Neuron (in vitro differentiated cells): ENCODE measurements at regions not wholly inside any gene's neighbourhood (a gene's known extent, or its start where the extent isn't known, plus 50 kb on each side); places are given as distances from the start of the nearest gene placed in this dataset.

ENCODE experiments used
- H2AFZ ChIP-seq: one replicate; pipeline ENCODE4 v1.6.1; 2013; ENCODE audit warnings: low read depth, mild to moderate bottlenecking, inconsistent platforms, low read length, moderate library complexity
- H3K27me3 ChIP-seq: one replicate; pipeline ENCODE4 v1.6.1; 2013; ENCODE audit warnings: low read length; ENCODE audit not compliant: insufficient read depth
- H3K36me3 ChIP-seq: one replicate; pipeline ENCODE4 v1.6.1; 2013; ENCODE audit warnings: low read length; ENCODE audit not compliant: insufficient read depth
- H3K4me1 ChIP-seq: one replicate; pipeline ENCODE4 v1.6.1; 2013; ENCODE audit warnings: low read length; ENCODE audit not compliant: insufficient read depth
- H3K4me3 ChIP-seq: 2 replicates; pipeline ENCODE4 v1.5.1; 2013; ENCODE audit warnings: mild to moderate bottlenecking, low read length, moderate library complexity
- H3K9me3 ChIP-seq: one replicate; pipeline ENCODE4 v1.6.1; 2013; ENCODE audit warnings: low read length

DNA sequence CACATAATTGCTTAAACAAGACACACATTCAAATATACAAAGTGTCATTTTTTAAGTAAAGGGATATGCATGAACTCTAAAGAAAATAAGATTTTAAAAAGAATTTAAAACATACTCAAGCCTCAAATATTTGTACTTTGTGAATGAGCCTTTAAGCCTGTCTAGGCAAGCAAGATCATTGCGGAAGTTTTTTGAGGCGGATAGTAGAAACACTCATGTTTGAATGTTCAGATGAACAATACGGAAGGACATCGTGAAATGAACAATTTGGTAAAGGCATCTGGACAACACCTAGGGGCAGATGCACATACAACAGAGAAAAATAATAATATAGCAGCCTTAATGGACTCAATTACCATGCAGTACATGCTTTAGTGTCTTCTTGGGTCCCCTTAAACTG, 928.9 kb downstream of the TFAP2A start:
- H3K27me3 ChIP-seq = no peaks in the 10 kb centered on the region
- H2AFZ ChIP-seq = no peak overlapping the region
- H3K4me1 ChIP-seq = no peaks in the 10 kb centered on the region

DNA sequence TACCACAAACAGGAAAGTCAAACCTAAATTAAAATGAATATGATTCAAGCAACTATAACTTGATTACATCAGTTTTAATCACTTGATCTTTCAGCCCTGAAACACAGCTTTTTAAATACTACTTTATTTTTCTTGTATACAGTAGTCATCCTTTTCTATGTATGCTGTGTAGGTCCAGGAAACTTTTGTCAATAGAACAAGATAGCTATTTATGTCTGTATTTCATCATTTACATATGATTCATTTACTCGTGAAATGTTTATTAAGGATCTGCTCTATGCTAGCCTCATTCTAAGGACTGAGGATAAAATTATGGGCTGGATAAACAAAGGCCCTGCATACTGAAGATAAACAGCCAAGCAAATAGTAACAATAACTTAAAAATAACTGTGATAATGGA, 930.2 kb downstream of the TFAP2A start:
- H2AFZ ChIP-seq = no peak overlapping the region
- H3K27me3 ChIP-seq = no peaks in the 10 kb centered on the region
- H3K4me1 ChIP-seq = no peaks in the 10 kb centered on the region
- no peaks in the 10 kb centered on the region for H3K9me3 ChIP-seq
- H3K36me3 ChIP-seq = no peaks in the 10 kb centered on the region
- no peak overlapping the region for H3K4me3 ChIP-seq

More for the DNA sequence above, 928.9 kb downstream of the TFAP2A start:
- Histone ChIP-seq H3K36me3 (no peaks in the 10 kb centered on the region), H3K4me3 (no peak overlapping the region), H3K9me3 (no peaks in the 10 kb centered on the region)

DNA sequence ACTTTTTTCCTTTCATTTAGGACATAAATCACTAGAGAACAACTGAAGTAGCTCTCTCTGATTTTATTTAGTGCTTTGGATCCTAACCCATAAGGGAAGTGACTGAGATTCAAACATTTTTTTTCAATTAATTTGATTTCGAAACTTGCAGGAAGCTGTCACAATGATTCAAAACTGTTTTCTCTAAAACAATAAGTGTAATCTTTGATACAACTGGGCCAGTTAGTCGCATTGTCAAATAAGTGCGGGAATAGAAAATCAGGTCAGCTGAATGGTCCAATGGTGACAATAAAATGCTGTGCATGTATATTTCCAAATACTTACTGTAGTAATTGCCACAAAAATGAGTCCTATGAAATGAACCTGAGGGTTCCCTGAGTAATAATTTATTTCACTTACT, 930.8 kb downstream of the TFAP2A start:
- Histone ChIP-seq H3K4me3 (no peak overlapping the region), H3K9me3 (no peaks in the 10 kb centered on the region), H3K27me3 (no peaks in the 10 kb centered on the region), H3K4me1 (no peaks in the 10 kb centered on the region), H3K36me3 (no peaks in the 10 kb centered on the region), H2AFZ (no peak overlapping the region)

DNA sequence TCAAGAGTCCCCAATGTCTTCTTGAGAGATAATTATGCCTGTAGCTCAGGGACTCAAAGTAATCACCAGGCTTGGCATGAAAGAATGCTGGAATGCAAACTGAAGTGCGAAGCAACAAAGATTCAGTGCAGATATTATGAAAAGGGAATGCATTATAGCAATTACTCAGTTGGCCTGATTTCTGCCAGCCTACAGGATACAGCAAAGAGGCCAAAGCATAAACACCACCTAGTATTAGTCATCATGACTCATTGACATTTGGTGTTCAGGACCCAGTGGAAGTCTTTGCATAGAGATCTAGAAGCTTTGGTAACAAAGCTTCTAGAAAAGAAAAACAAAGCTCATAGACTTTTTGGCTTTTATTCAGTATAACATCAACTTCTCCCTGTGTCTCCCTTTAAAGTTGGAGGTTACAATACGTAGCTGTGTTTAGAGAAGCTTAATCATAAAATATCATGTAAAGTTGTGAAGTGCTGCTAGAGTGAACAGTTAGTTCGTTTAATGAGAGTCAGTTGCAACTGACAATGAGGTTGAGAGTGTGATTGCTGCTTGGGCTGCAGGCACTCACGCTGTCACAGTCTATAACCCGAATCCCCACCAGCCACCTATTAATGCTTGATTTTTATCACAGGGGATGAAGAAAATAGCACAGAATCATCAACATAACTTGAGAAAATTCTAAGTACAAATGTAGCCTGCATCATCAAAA, 932.7 kb downstream of the TFAP2A start:
- Histone ChIP-seq H3K4me1 (no peaks in the 10 kb centered on the region), H3K9me3 (no peaks in the 10 kb centered on the region), H3K36me3 (no peaks in the 10 kb centered on the region), H3K27me3 (no peaks in the 10 kb centered on the region), H2AFZ (no peak overlapping the region), H3K4me3 (no peak overlapping the region)

DNA sequence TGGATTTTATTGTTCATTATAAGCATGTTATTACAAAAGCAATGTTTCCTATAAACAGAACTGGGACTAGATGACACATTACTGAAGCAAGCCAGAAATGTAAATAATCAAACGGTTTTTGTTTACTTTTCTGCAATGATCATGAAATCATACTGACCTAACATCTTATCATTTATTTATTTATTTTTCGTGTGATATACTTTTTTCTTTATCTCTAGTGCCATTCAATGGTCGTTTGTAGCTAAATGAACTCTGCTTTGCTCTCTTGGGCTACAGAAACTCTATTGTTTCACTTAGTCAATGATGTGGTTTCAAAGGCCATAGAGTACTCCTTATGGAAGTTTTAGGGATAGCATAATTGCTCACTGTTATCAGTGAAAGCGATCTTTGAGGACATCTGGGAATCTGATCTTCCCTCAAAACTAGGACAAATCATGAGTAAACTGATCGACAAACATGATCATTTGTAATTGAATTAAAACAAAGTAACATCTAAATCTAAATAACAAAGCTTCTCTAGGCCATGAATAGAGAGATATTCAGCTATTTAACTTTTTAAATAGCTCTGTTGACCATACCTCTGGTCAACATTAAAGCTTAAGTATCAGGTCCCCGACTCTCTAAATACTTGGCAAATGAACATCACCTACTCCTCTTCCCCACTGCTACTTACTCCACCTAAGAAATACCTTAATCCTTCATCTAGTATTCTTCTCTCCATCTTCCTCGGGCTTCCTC, 933.4 kb downstream of the TFAP2A start:
- H3K9me3 ChIP-seq = no peaks in the 10 kb centered on the region
- no peaks in the 10 kb centered on the region for H3K36me3 ChIP-seq
- no peak overlapping the region for H3K4me3 ChIP-seq
- no peak overlapping the region for H2AFZ ChIP-seq
- no peaks in the 10 kb centered on the region for H3K27me3 ChIP-seq
- no peaks in the 10 kb centered on the region for H3K4me1 ChIP-seq

GRCh38 chr6:9468277-9468676, 946.6 kb downstream of the TFAP2A start:
- no peaks in the 10 kb centered on the region for H3K4me1 ChIP-seq
- H3K36me3 ChIP-seq = no peaks in the 10 kb centered on the region
- H3K9me3 ChIP-seq = no peaks in the 10 kb centered on the region
- no peak overlapping the region for H2AFZ ChIP-seq
- no peak overlapping the region for H3K4me3 ChIP-seq
- no peaks in the 10 kb centered on the region for H3K27me3 ChIP-seq

- Histone ChIP-seq H3K27me3 (no peaks in the 10 kb centered on the region), H2AFZ (no peak overlapping the region), H3K4me3 (no peak overlapping the region), H3K36me3 (no peaks in the 10 kb centered on the region), H3K9me3 (no peaks in the 10 kb centered on the region), H3K4me1 (no peaks in the 10 kb centered on the region)
Measured at GRCh38 chr6:9467741-9468140, 947.1 kb downstream of the TFAP2A start.

GRCh38 chr6:9464583-9464982, 950.3 kb downstream of the TFAP2A start:
- Histone ChIP-seq H3K4me3 (no peak overlapping the region), H3K4me1 (no peaks in the 10 kb centered on the region), H3K27me3 (no peaks in the 10 kb centered on the region), H3K36me3 (no peaks in the 10 kb centered on the region), H2AFZ (no peak overlapping the region), H3K9me3 (peaks cover 4% of the 10 kb centered on the region)

- H3K27me3 ChIP-seq = peaks cover 3% of the 10 kb centered on the region
- no peak overlapping the region for H2AFZ ChIP-seq
- H3K36me3 ChIP-seq = no peaks in the 10 kb centered on the region
- peaks cover 4% of the 10 kb centered on the region for H3K9me3 ChIP-seq
- H3K4me1 ChIP-seq = no peaks in the 10 kb centered on the region
- H3K4me3 ChIP-seq = no peak overlapping the region
Measured at GRCh38 chr6:9463311-9463710, 951.6 kb downstream of the TFAP2A start.

DNA sequence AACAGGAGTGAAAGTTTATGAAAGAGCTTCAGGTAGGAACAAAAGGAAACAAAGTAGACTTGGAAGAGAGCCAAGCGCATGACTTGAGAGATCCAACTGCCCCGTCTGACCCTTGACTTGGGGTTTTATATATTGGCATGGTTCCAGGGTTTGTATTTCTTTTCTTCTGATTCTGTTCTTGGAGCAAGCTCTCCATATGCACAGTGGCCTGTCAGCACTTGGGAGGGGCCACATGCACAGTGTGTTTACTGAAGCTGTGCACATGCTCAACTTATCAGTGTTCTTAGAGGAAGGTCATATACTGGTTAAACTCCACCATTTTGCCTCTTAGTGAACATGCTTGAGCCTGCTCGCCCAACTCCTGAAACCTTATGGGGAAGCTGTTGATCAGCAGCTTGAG, 953.7 kb downstream of the TFAP2A start:
- Histone ChIP-seq H3K4me1 (peaks cover 11% of the 10 kb centered on the region), H2AFZ (no peak overlapping the region), H3K27me3 (peaks cover 7% of the 10 kb centered on the region), H3K36me3 (no peaks in the 10 kb centered on the region), H3K9me3 (peaks cover 4% of the 10 kb centered on the region), H3K4me3 (no peak overlapping the region)

DNA sequence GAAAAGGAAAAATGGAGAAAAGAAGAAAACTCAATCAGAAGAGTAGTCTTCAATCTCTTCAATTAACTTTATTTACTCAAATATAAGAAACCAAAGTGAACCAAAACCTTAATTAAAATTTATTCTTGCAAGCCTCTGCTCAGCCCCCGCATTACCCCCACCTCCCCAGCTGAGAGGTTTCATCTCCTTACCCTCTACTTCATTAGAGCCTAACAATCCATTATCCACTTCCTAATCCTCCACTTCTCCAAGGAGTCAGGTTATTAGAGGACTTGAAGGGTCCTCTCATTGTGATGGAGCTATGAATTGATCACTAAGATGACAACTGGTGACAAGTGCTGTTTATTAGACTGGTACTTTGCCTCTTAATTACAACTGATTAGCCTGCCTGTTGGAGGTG, 956.5 kb downstream of the TFAP2A start:
- H3K4me1 ChIP-seq = peaks cover 22% of the 10 kb centered on the region

GRCh38 chr6:9455864-9456658, 958.8 kb downstream of the TFAP2A start:
- Histone ChIP-seq H3K27me3 (peaks cover 18% of the 10 kb centered on the region), H3K4me3 (no peak overlapping the region), H2AFZ (peak overlapping the region; percentile 35), H3K9me3 (peaks cover under 1% of the 10 kb centered on the region), H3K4me1 (peaks cover 22% of the 10 kb centered on the region), H3K36me3 (no peaks in the 10 kb centered on the region)

More for the DNA sequence above, 956.5 kb downstream of the TFAP2A start:
- Histone ChIP-seq H2AFZ (no peak overlapping the region), H3K9me3 (peaks cover 4% of the 10 kb centered on the region), H3K4me3 (no peak overlapping the region), H3K36me3 (no peaks in the 10 kb centered on the region), H3K27me3 (peaks cover 18% of the 10 kb centered on the region)
